ENCODE measurements at regions not wholly inside any gene's neighbourhood (a gene's known extent, or its start where the extent isn't known, plus 50 kb on each side); places are given as distances from the start of the nearest gene placed in this dataset.

- TF ChIP-seq, protein P1, sequence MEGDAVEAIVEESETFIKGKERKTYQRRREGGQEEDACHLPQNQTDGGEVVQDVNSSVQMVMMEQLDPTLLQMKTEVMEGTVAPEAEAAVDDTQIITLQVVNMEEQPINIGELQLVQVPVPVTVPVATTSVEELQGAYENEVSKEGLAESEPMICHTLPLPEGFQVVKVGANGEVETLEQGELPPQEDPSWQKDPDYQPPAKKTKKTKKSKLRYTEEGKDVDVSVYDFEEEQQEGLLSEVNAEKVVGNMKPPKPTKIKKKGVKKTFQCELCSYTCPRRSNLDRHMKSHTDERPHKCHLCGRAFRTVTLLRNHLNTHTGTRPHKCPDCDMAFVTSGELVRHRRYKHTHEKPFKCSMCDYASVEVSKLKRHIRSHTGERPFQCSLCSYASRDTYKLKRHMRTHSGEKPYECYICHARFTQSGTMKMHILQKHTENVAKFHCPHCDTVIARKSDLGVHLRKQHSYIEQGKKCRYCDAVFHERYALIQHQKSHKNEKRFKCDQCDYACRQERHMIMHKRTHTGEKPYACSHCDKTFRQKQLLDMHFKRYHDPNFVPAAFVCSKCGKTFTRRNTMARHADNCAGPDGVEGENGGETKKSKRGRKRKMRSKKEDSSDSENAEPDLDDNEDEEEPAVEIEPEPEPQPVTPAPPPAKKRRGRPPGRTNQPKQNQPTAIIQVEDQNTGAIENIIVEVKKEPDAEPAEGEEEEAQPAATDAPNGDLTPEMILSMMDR (conservative IDR thresholded peaks at IDR 0.05 in 1 of 2, IDR thresholded peaks at IDR 0.05 in 1 of 2; ENCODE audit: extremely low read depth in 1 of 2, insufficient read depth in 1 of 2, low read depth in 1 of 2, low read length in 2 of 2), result no peak
- TF ChIP-seq EZH2 (IDR thresholded peaks at IDR 0.05; ENCODE audit: borderline replicate concordance, low read length), result no peak
Measured at GRCh38 chr4:182971702-182972101, 54.5 kb upstream of the DCTD start.

All from mammary epithelial cell (primary cell).